Neural cell (in vitro differentiated cells): ENCODE measurements at regions not wholly inside any gene's neighbourhood (a gene's known extent, or its start where the extent isn't known, plus 50 kb on each side); places are given as distances from the start of the nearest gene placed in this dataset.

ENCODE experiments used
- H2AFZ ChIP-seq: fragments of 200-600, 300-800 bp; sonication (generic), shearing (Covaris generic); 2 replicates; pipeline ENCODE4 v1.6.0; 2014; ENCODE audit warnings: low read depth, mild to moderate bottlenecking, antibody characterized with exemption, low read length, moderate library complexity
- H3F3A ChIP-seq: fragments of 200-600 bp; shearing (Covaris generic); 2 replicates; pipeline ENCODE4 v1.6.1; 2016; ENCODE audit warnings: mild to moderate bottlenecking, moderate library complexity, mixed read lengths, antibody characterized with exemption, low read length; ENCODE audit not compliant: insufficient read depth, poor library complexity, severe bottlenecking
- H3K27ac ChIP-seq: fragments of 200-600, 300-800 bp; sonication (generic), shearing (Covaris generic); 2 replicates; pipeline ENCODE4 v1.5.1; 2014; ENCODE audit warnings: mild to moderate bottlenecking, low read length, moderate library complexity
- H3K27me3 ChIP-seq: fragments of 300-800, 200-600 bp; sonication (generic), shearing (Covaris generic); 2 replicates; pipeline ENCODE4 v1.6.0; 2014; ENCODE audit warnings: mild to moderate bottlenecking, low read depth, low read length, moderate library complexity; ENCODE audit not compliant: insufficient read depth
- H3K36me3 ChIP-seq: fragments of 300-800, 200-600 bp; sonication (generic), shearing (Covaris generic); 2 replicates; pipeline ENCODE4 v1.5.1; 2014; ENCODE audit warnings: mild to moderate bottlenecking, antibody characterized with exemption, low read length, moderate library complexity; ENCODE audit not compliant: insufficient read depth
- H3K4me2 ChIP-seq: fragments of 300-800, 200-600 bp; sonication (generic), shearing (Covaris generic); 2 replicates; pipeline ENCODE4 v1.6.0; 2014; ENCODE audit warnings: mild to moderate bottlenecking, low read length
- H3K4me3 ChIP-seq: fragments of 300-800, 200-600 bp; sonication (generic), shearing (Covaris generic); 2 replicates; pipeline ENCODE4 v1.5.1; 2014; ENCODE audit warnings: mild to moderate bottlenecking, low read length, moderate library complexity
- H3K79me2 ChIP-seq: fragments of 200-600 bp; shearing (Covaris generic); replicated peaks from 2 replicates; pipeline ENCODE4 v1.6.0; 2014; ENCODE audit warnings: mild to moderate bottlenecking, low read length, moderate library complexity; ENCODE audit not compliant: insufficient read depth
- H3K9ac ChIP-seq: fragments of 300-800, 200-600 bp; sonication (generic), shearing (Covaris generic); 2 replicates; pipeline ENCODE4 v1.6.1; 2016; ENCODE audit warnings: mild to moderate bottlenecking, low read length, mixed read lengths
- H3K9me2 ChIP-seq: fragments of 200-600 bp; shearing (Covaris generic); 2 replicates; pipeline ENCODE4 v1.6.1; 2016; ENCODE audit warnings: mild to moderate bottlenecking, low read length, mixed read lengths; ENCODE audit not compliant: insufficient read depth
- H3K9me3 ChIP-seq: fragments of 200-600, 300-800 bp; sonication (generic), shearing (Covaris generic); 2 replicates; pipeline ENCODE4 v1.6.1; 2016; ENCODE audit warnings: mild to moderate bottlenecking, mixed run types, low read length, moderate library complexity, mixed read lengths
- H4K20me1 ChIP-seq: fragments of 200-600 bp; shearing (Covaris generic); 2 replicates; pipeline ENCODE4 v1.6.1; 2016; ENCODE audit warnings: mild to moderate bottlenecking, mixed run types; ENCODE audit not compliant: insufficient read depth
- CTCF ChIP-seq: fragments of 450-650 bp; IDR thresholded peaks from 2 replicates; pipeline ENCODE4 v1.5.1; 2014; ENCODE audit warnings: antibody characterized with exemption, mild to moderate bottlenecking, moderate library complexity; ENCODE audit not compliant: poor library complexity, severe bottlenecking
- EP300 ChIP-seq: fragments of 450-650 bp; conservative IDR thresholded peaks from 2 replicates; pipeline ENCODE4 v1.6.1; 2014; ENCODE audit warnings: antibody characterized with exemption, mild to moderate bottlenecking, moderate library complexity; ENCODE audit not compliant: poor library complexity, severe bottlenecking
- EZH2 ChIP-seq: fragments of 200-600, 300-800 bp; shearing (Covaris generic), sonication (generic); IDR thresholded peaks from 2 replicates; pipeline ENCODE4 v1.6.1; 2014; ENCODE audit warnings: antibody characterized with exemption, low read length, borderline replicate concordance, mild to moderate bottlenecking; ENCODE audit not compliant: insufficient read depth, poor library complexity, severe bottlenecking
- MXI1 ChIP-seq: fragments of 450-650 bp; conservative IDR thresholded peaks from 2 replicates; pipeline ENCODE4 v1.6.1; 2014; ENCODE audit warnings: antibody characterized with exemption, mild to moderate bottlenecking; ENCODE audit not compliant: poor library complexity, severe bottlenecking
- POLR2AphosphoS5 ChIP-seq: IDR thresholded peaks from 2 replicates; pipeline ENCODE4 v1.6.1; 2012
- RAD21 ChIP-seq: fragments of 450-650 bp; conservative IDR thresholded peaks from 2 replicates; pipeline ENCODE4 v1.6.1; 2014; ENCODE audit warnings: antibody characterized with exemption, mild to moderate bottlenecking, moderate library complexity
- REST ChIP-seq: IDR thresholded peaks from 2 replicates; pipeline ENCODE4 v1.6.1; 2012; ENCODE audit warnings: borderline replicate concordance
- SMC3 ChIP-seq: fragments of 450-650 bp; conservative IDR thresholded peaks from 2 replicates; pipeline ENCODE4 v1.6.1; 2014; ENCODE audit warnings: antibody characterized with exemption, mild to moderate bottlenecking, moderate library complexity; ENCODE audit not compliant: poor library complexity
- TAF1 ChIP-seq: IDR thresholded peaks from 2 replicates; pipeline ENCODE4 v1.6.1; 2012; ENCODE audit warnings: low read depth

GRCh38 chr16:73714976-73715375 is 581.6 kb upstream of the PSMD7 start:
- Histone ChIP-seq H3K4me2 (no peak overlapping the region), H4K20me1 (no peaks in the 10 kb centered on the region), H2AFZ (no peak overlapping the region), H3K27me3 (no peaks in the 10 kb centered on the region), H3K4me3 (no peak overlapping the region), H3K9me2 (no peaks in the 10 kb centered on the region), H3F3A (peaks cover 5% of the 10 kb centered on the region), H3K36me3 (no peaks in the 10 kb centered on the region), H3K27ac (no peak overlapping the region), H3K9ac (no peak overlapping the region), H3K79me2 (no peaks in the 10 kb centered on the region), H3K9me3 (no peaks in the 10 kb centered on the region)
- TF ChIP-seq TAF1, result no peak
- no peak for TF ChIP-seq CTCF
- TF ChIP-seq POLR2AphosphoS5, result no peak
- no peak for TF ChIP-seq REST
- TF ChIP-seq MXI1, result no peak
- TF ChIP-seq EZH2, result no peak
- no peak for TF ChIP-seq EP300
- TF ChIP-seq SMC3, result no peak
- TF ChIP-seq RAD21, result no peak

GRCh38 chr16:73713778-73714495 is 582.7 kb upstream of the PSMD7 start:
- H3F3A ChIP-seq, result peaks cover 5% of the 10 kb centered on the region
- H3K27ac ChIP-seq, result peak overlapping the region; percentile 45
- no peaks in the 10 kb centered on the region for H3K9me3 ChIP-seq
- H3K9me2 ChIP-seq, result no peaks in the 10 kb centered on the region
- no peaks in the 10 kb centered on the region for H3K27me3 ChIP-seq
- H3K79me2 ChIP-seq, result no peaks in the 10 kb centered on the region
- TF ChIP-seq EP300 (no peak), SMC3 (no peak), REST (no peak), CTCF (peak; percentile 44), POLR2AphosphoS5 (no peak)
- H4K20me1 ChIP-seq, result no peaks in the 10 kb centered on the region
- no peak overlapping the region for H2AFZ ChIP-seq
- no peak overlapping the region for H3K4me2 ChIP-seq
- no peak overlapping the region for H3K4me3 ChIP-seq
- H3K36me3 ChIP-seq, result no peaks in the 10 kb centered on the region
- peak overlapping the region; percentile 16 for H3K9ac ChIP-seq
